ENCODE measurements at regions not wholly inside any gene's neighbourhood (a gene's known extent, or its start where the extent isn't known, plus 50 kb on each side); places are given as distances from the start of the nearest gene placed in this dataset.

DNA sequence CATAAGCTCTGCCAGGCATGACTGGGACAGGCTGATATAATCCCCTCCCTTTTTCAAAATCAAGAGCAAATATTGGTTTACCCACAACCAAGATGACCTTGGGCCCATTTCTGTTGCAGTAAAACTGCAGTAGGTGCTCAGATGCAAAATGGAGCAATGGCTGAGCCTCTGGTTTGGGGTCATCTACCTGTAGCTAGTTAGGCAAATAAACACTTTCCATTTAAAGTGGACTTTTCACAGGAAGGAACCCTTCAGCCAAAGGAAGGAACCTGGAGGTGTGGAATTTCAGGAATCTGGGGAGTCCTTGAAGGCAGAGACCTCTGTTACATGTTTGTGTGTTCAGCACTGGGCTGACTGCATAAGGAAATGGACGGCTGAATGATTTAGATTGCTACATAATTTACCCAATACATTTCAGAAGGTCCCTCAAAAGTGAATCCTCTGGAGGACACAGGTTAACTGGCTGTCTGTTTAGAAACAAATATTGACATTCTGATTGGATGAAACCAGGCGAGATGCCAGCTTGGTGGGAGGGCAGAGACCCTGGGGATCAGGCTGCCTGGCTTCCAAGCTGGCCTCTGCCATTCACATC lies 170.1 kb upstream of the ZNF618 start:
- H3K36me3 ChIP-seq = no peaks in the 10 kb centered on the region
- H3K4me1 ChIP-seq = no peaks in the 10 kb centered on the region
- peaks cover 0 to 12% (median 0%) of the 10 kb centered on the region in 3 donors for H3K9me3 ChIP-seq
- H3K27ac ChIP-seq = no peak overlapping the region
- WGBS, 2 donors (ENCODE audit: low coverage in 1 of 2) = 18 to 69% methylated on average over 1 to 2 of the region's 2 CpGs
- no peak overlapping the region for H3K4me3 ChIP-seq
- no peak for TF ChIP-seq POLR2A (IDR thresholded peaks at IDR 0.05)
- TF ChIP-seq, protein P1, sequence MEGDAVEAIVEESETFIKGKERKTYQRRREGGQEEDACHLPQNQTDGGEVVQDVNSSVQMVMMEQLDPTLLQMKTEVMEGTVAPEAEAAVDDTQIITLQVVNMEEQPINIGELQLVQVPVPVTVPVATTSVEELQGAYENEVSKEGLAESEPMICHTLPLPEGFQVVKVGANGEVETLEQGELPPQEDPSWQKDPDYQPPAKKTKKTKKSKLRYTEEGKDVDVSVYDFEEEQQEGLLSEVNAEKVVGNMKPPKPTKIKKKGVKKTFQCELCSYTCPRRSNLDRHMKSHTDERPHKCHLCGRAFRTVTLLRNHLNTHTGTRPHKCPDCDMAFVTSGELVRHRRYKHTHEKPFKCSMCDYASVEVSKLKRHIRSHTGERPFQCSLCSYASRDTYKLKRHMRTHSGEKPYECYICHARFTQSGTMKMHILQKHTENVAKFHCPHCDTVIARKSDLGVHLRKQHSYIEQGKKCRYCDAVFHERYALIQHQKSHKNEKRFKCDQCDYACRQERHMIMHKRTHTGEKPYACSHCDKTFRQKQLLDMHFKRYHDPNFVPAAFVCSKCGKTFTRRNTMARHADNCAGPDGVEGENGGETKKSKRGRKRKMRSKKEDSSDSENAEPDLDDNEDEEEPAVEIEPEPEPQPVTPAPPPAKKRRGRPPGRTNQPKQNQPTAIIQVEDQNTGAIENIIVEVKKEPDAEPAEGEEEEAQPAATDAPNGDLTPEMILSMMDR (IDR thresholded peaks at IDR 0.05) = no peak
- no peak for TF ChIP-seq POLR2AphosphoS5 (IDR thresholded peaks at IDR 0.05)
- TF ChIP-seq EP300 (IDR thresholded peaks at IDR 0.05) = no peak
- H3K27me3 ChIP-seq = peaks cover 9% of the 10 kb centered on the region
- ATAC-seq = no peak

DNA sequence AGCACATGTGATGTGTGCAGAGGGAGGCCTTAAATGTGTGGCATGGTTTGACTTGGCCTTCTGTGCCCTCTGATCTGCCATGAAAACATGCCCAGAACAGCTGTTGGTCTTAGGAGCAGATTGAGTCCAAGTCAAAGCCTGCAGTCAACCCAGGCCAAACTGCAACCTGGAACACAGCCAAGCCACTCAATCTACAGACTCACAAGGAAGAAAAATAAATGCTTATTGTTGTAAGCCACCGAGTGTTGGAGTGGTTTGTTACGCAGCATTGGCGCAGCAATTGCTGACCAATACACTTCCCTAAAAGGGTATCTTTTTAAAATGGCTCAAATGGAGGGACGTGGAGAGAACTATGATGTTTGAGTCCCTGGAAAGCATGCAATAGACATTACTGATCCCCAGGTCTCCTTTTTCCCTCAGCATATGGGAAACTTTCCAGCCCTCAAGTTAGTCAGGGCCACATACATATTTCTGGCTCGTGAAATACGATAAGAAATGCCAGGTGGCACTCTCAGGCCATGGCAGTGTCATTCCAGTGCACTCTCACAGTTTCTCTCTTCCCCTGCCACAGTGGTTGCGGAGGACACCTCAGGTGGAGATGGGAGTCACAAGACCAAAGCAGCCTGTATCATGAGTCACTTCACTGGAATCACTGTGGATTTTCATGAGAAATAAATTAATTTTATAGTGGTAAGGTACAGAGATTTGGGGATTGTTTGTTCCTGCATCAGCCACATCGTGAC lies 168.0 kb upstream of the ZNF618 start:
- no peak for ATAC-seq
- Histone ChIP-seq H3K4me1 (no peaks in the 10 kb centered on the region), H3K27ac (no peak overlapping the region), H3K4me3 (no peak overlapping the region), H3K36me3 (no peaks in the 10 kb centered on the region), H3K9me3 (peaks cover 0 to 9% (median 0%) of the 10 kb centered on the region in 3 donors), H3K27me3 (no peaks in the 10 kb centered on the region)
- no peak for TF ChIP-seq POLR2A (IDR thresholded peaks at IDR 0.05)
- 81 to 89% methylated on average over 5 of the region's 8 CpGs for WGBS, 2 donors (ENCODE audit: low coverage in 1 of 2)

DNA sequence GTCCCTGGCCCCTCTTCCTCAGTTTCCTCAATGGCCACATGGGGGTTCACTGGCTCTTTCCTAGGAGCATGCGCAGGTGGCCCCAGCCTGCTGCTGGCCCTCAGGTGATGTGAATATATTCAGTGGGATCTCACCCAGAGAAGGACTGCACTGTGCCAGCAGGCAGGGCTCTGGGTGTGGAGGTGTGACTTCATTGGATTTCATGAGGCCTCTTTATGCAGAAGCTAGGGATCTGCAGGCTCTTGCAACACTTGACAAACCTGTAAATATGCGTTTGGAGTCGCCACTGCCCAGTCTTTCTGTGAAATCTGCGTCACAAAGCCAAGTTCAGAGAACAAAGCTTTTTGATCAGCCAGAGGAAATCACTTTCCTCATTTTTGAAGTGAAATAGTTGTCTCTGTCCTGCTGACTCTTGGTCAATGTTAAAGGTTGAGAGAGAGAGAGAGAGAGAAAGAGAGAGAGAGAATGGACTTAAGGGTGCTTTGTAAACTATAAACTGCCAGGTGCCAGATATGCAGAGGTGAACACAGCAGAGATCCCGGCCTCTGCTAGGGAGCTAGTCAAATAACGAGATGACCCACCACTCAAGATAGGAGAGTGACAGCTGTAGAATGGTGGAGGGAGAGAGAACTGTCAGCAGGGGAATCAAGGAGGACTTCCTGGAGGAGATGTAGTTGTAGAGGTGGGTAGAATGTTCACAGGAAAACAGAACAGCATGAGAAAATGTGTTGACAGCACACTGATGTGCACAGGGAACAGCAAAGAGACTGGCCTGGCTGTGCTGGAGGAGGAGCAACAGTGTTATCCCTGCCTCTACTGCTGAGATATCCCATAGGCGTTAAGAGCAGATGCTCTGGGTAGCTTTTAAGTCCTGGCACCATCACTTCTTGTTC lies 167.0 kb upstream of the ZNF618 start:
- 63 to 71% methylated on average over 6 of the region's 7 CpGs for WGBS, 2 donors (ENCODE audit: low coverage in 1 of 2)
- no peak for ATAC-seq
- Histone ChIP-seq H3K4me1 (no peaks in the 10 kb centered on the region), H3K36me3 (no peaks in the 10 kb centered on the region), H3K27ac (no peak overlapping the region), H3K4me3 (no peak overlapping the region), H3K27me3 (no peaks in the 10 kb centered on the region), H3K9me3 (peaks cover 0 to 9% (median 0%) of the 10 kb centered on the region in 3 donors)
- no peak for TF ChIP-seq EP300 (IDR thresholded peaks at IDR 0.05)
- TF ChIP-seq, protein P1 (IDR thresholded peaks at IDR 0.05) = no peak
- no peak for TF ChIP-seq POLR2AphosphoS5 (IDR thresholded peaks at IDR 0.05)

DNA sequence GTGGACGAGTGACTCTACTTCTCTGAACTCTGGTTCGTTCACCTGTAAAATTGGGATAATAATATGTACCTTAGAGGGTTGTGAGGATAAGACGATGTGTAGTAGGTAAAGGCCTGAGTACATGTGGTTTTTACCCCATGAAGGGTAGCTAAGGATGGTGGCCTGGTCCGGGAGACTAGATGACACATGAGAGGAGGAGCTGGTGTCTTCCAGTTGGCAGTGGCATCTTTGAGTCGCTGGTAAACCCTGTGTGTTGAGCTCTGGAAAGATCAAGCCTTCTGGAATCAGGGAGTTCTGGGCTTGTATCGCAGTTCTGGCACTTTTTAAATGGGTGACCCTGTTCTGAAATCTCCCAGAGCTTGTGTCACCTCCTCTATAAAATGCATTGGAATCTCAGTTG lies 166.4 kb upstream of the ZNF618 start:
- Histone ChIP-seq H3K27me3 (no peaks in the 10 kb centered on the region), H3K9me3 (peaks cover 0 to 9% (median 0%) of the 10 kb centered on the region in 3 donors), H3K27ac (no peak overlapping the region), H3K4me1 (no peaks in the 10 kb centered on the region), H3K4me3 (no peak overlapping the region), H3K36me3 (no peaks in the 10 kb centered on the region)
- no peak for ATAC-seq
- 66 to 89% methylated on average over 3 to 4 of the region's 6 CpGs for whole genome bisulfite sequencing, 2 donors (ENCODE audit: low coverage in 1 of 2)
- TF ChIP-seq, protein P1 (IDR thresholded peaks at IDR 0.05) = no peak
- TF ChIP-seq EP300 (IDR thresholded peaks at IDR 0.05) (no peak), POLR2AphosphoS5 (IDR thresholded peaks at IDR 0.05) (no peak), POLR2A (IDR thresholded peaks at IDR 0.05) (no peak)

DNA sequence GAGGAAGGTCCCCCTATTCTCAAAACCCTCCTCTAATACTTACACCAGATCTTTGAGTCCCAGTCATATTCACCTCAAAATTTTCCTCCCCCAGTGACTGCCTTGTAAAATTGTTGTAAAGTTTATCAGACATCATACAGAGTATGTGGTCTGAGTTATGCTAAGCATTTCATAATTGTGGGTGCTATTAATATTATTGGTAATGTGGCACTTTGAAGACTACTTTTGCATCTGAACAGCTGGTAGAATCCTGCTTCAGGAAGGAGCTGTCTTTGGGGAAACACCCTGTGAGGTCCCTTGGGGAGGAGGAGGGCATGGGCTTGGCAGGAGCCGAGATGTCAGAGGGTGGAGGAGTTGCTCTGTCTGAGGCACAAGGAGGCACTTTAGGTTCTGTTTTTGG lies 164.9 kb upstream of the ZNF618 start:
- Histone ChIP-seq H3K27me3 (no peaks in the 10 kb centered on the region), H3K36me3 (no peaks in the 10 kb centered on the region), H3K4me1 (no peaks in the 10 kb centered on the region), H3K9me3 (peaks cover 0 to 24% (median 0%) of the 10 kb centered on the region in 3 donors), H3K27ac (no peak overlapping the region), H3K4me3 (no peak overlapping the region)
- no peak for ATAC-seq
- no peak for TF ChIP-seq EP300 (IDR thresholded peaks at IDR 0.05)
- no peak for TF ChIP-seq POLR2AphosphoS5 (IDR thresholded peaks at IDR 0.05)
- 100% methylated on average over 1 of the region's 1 CpG for WGBS, 2 donors (ENCODE audit: low coverage in 1 of 2)
